NK-92 (cell line): ENCODE measurements at regions not wholly inside any gene's neighbourhood (a gene's known extent, or its start where the extent isn't known, plus 50 kb on each side); places are given as distances from the start of the nearest gene placed in this dataset.
"Not testable (repeated sequence)": the region's sequence is repeated elsewhere in the genome, so short reads cannot be mapped to it uniquely, and the experiment has no call there.

Experiments
- DNase-seq: peaks from one replicate; lab custom pipeline; 2025; ENCODE audit not compliant: unreplicated experiment; lab: John Stamatoyannopoulos, UW

- no peak for DNase-seq
Measured at GRCh38 chr2:8252997-8253694, 428.7 kb upstream of the ID2 start.

GRCh38 chr2:8253781-8254180, 428.1 kb upstream of the ID2 start:
- DNase-seq: no peak

- not testable (repeated sequence) for DNase-seq
Measured at GRCh38 chr2:8254214-8254613, 427.6 kb upstream of the ID2 start.

- no peak for DNase-seq
Measured at GRCh38 chr2:8254791-8255447, 426.9 kb upstream of the ID2 start.

DNA sequence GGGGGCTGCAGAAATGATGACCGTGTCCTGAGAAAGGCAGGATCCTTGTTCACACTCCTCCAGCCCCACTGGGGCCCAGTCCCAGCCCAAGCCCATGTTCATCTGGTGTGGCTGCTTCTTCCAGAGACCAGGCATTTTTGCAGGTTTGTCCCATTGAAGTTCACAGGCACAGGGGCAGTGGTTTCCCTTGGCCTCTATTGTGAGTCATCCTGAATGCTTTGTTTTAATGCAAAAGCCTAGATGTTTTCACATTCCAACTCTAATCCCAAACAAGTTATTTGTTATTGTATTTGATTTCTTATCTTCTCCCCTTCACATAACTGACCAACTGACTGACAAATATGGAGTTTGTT, 426.4 kb upstream of the ID2 start:
- DNase-seq: no peak

- DNase-seq: no peak
Measured at GRCh38 chr2:8256905-8257304, 425.0 kb upstream of the ID2 start.

- no peak for DNase-seq
Measured at GRCh38 chr2:8257502-8257901, 424.4 kb upstream of the ID2 start.

DNA sequence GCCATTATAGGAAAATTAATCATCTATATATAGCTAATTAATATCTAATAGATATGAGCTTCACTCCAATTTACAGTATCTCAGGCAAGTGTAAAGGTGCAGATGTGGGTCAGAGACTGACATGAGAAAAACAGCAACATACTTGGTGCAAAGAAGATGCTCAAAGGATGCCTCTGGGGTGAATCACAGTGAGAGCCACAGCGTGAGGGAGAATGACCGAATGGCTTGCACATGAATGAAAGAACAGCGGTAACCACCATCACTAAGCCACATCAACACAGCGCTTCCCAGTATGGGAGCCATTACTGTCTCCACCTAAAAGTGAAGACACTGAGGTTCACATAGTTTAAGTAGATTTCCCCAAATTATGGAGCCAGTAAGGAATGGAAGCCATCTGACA, 423.4 kb upstream of the ID2 start:
- DNase-seq: no peak

DNA sequence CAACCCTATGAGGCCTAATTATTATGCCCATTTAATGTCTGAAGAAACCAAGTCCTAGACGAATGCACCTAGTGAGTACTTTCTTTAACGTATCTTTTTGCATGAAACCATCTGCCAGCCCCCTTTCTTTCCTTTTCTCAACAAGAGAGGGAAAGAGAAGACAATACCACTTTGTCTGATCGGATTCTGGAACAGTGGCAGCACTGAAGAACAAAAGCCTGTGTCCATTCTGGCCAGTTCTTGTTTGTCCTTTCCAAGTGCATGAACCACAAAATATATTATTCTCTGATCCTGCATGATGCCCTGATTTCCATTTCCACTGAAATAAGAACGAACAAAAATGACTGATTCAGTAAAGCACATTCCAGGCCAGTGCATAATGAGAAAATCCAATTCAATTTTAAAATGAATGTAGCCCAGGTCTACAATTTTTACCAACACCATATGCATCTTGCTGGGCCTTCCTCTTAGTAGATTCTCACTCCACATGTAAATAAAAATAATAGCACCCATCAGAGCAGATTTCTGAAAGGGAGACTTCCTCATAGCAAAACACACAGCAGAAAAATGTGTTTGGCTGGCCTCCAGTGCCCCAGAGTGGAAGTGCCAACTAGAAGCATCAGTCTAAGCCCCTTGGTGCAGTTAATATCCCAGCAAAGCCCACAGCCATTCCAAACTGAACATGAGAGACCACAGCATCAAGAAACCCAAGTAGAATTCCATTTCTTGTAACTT, 422.6 kb upstream of the ID2 start:
- no peak for DNase-seq

DNA sequence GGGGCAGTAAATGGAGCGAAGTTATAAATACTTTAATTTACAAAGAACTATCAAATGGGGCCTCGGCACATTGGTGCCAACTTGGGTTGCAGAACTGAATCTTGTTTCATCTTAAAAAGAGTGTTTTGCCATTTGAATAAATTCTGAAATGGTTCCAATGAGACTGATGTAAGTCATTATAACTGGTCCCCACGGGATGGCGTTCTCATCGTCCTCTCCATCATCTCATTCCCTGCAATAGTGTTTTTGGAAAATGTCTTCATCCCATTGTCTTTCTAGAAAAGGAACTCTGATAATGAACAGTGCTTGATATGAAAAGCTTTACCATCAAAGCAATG, 422.0 kb upstream of the ID2 start:
- DNase-seq: no peak

GRCh38 chr2:8260213-8260612, 421.6 kb upstream of the ID2 start:
- DNase-seq: no peak

GRCh38 chr2:8263901-8264300, 418.0 kb upstream of the ID2 start:
- DNase-seq: no peak

- DNase-seq: no peak
Measured at GRCh38 chr2:8264981-8265380, 416.9 kb upstream of the ID2 start.

DNA sequence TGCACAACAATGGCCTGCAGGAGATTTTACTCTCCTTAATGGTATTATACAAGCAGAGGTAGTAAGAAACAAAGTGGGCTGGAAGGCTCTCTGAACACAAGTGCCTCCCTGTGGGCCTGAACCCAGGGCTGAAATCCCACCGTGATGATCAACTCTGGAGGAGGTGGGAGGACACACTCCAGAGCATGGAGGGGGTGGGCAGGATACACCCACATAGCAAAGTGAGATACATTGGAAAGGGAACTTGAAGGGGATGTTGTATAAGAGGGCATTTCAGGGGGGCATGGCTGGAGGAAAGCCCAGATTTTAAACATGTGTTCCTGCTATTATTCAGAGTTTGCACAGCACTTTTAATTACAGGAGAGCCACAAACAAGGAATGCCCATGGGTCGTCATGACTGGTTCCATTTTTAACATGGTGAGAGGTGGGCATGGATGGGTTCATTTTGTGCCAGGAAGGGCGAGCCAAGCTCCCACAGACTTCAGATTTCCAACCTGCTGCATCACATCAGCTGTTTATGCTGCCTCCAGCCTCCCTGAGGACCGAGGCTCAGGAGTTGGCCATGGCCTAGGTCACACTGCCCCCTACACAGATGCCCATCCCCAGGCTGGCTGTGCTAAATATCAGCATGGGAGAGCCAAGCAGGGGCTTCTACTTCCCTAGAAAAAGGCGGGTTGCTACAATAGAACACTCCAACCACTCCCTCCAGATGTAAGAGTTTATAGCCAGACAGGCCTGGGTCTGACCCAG, 416.2 kb upstream of the ID2 start:
- DNase-seq: no peak

- DNase-seq: no peak
Measured at GRCh38 chr2:8266563-8266962, 415.3 kb upstream of the ID2 start.

- DNase-seq: no peak
Measured at GRCh38 chr2:8267048-8267447, 414.8 kb upstream of the ID2 start.

- no peak for DNase-seq
Measured at GRCh38 chr2:8267721-8268120, 414.1 kb upstream of the ID2 start.

DNA sequence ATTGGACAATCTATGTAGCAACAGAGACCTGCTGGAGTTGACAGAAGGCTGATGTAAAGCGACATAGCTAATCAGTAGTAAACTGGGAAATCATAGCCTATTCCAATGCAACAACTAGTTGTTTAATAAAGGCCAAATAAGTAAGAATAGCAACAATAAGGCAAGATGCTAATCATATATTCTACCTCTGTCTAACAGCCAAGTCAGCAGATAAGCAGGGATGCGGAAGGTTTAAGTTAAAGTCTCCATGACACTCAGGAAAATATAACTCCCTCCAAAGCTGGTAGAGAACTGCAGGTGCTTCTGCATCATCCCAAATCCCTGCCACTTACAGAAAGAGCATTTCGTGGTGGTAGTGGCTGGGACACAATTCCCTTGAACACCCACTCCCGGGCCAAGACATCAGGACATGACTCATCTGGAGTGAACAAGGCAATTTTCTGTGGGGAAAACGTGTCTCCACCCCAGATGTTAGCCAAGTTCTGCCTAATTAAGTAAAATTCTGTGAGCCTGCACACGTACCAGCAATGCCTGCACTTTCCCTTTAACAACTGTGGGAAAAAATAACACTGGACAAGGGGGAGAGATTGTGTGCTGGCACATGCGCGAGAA, 413.6 kb upstream of the ID2 start:
- DNase-seq: no peak

- no peak for DNase-seq
Measured at GRCh38 chr2:8270699-8271098, 411.2 kb upstream of the ID2 start.

GRCh38 chr2:8271461-8271860, 410.4 kb upstream of the ID2 start:
- DNase-seq: no peak

DNA sequence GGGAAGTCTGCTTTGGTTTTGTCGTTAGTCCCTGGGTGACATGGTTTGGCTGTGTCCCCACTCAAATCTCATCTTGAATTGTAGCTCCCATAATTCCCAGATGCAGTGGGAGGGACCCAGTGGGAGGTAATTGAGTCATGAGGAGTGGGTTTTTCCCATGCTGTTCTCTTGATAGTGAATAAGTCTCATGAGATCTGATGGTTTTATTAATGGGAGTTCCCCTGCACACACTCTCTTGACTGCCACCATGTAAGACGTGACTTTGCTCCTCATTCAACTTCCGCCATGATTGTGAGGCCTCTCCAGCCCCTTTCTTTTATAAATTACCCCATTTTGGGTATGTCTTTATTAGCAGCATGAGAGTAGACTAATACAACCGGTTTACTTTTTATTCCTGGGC, 405.8 kb upstream of the ID2 start:
- DNase-seq: no peak
